ENCODE measurements at regions not wholly inside any gene's neighbourhood (a gene's known extent, or its start where the extent isn't known, plus 50 kb on each side); places are given as distances from the start of the nearest gene placed in this dataset.
"Not testable (repeated sequence)": the region's sequence is repeated elsewhere in the genome, so short reads cannot be mapped to it uniquely, and the experiment has no call there.

DNA sequence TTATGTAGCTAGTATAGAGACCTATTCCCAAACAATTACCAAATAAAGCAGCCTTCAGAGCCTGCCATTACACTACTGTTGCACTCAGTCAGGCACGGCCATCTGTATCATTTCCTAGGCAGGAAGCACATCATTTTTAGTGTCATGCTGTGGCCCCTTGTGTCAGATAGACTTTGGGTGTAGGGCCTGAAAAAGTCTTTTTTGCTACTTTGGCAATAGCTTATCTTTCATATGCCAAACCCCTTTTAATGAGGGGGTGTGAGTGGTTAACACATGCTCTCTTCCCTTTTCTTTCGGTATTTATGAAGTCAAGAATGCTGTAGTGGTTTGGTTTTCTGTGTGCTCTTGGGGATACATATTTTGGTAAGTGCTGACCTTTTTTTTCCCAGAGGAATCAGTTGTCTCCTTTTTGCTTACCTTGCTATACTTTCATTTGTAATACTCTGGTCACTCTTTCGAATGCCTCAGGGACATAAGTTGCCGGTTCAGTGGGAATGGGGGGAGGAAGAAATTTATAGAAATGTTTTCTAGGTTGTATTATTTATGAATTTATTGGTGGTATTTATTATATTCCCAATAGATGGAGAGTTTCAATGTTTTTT, 209.8 kb downstream of the CSNK1G3 start:
- no peak for DNase-seq

DNA sequence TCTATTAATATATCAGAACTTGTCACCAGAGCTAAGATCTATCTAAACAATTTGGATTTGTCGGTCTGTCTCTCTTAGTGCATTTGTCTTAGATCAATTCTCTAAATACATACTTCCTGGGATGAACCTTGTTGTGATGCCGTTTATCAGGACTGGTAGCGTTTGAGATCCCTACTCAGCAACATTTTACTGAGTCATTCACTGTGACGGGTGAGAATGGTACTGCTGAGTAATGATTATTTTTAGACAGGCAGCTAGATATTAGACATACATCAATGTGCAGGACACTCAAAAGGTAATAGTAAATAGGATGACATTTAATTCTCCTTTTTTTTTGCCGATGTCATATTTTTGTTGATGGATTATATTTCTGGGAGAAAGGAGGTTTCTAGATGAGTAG, 209.0 kb downstream of the CSNK1G3 start:
- no peak for DNase-seq

DNA sequence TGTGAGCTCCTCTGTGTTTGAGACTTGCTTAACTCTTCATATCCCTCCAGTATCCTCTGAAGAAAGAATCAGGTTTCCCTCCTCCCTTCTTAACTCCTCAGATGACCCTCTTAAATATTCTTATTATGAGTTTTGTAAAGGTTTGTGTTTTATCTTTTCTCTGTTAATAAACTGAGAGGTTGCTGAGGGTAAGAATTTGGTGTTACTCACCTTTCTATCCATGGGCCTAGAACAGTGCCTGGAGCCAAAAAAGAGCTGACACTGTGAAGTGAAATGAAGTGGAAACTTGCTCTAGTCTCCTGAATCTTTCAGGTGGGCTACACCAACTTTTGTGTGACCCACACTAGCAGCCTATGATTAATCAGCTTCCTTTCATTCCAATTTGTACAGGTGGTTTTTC, 208.4 kb downstream of the CSNK1G3 start:
- DNase-seq, result no peak

DNA sequence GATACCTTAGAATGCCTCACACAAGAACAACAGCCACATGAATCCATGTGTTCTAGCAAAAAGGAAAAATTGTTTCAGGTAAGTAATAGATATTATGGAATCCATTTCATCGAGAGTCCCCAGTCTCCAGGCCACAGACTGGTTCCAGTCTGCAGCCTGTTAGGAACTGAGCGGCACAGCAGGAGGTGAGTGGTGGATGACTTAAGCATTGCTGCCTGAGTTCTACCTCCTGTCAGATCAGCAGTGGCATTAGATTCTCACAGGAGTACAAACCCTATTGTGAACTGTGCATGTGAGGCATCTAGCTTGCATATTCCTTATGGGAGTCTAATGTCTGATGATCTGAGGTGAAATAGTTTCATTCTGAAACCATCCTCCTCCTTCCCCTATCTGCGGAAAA, 207.0 kb downstream of the CSNK1G3 start:
- DNase-seq, result no peak

DNA sequence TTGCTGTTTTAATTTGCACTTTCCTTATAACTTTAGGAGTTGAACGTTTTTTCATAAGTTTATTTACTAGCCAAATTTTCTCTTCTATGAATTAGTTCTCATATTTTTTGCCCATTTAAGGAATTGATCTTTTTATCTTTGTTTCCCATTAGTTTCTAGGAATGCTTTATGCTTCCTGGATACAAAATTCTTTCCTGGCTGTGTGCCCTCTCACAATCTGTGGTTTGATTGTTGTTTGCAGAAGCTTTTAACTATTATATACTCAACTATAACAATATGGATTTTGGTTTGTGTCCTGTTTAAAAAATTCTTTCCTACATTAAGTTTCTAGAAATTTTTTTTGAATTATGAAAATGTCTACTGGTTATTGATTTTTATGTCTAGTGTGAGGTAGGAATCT, 206.3 kb downstream of the CSNK1G3 start:
- no peak for DNase-seq

DNA sequence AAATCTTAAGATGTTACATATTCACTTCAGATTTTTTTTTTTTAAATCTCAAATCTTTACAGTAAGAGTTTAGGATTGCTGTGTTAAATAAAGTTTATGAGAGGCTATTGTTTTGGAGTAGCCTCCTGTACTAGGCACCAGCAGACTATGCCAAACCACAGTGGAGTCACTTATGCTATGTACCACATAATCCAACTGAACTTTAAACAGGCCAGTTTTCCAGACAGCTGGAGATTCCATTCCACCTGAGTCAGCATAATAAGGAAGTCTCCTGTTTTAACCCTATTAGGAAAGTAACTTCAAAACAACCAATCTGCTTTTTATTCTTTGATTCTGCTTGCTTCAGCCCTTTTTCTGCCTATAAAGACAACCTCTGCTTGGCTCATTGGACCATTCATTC, 205.2 kb downstream of the CSNK1G3 start:
- no peak for DNase-seq

DNA sequence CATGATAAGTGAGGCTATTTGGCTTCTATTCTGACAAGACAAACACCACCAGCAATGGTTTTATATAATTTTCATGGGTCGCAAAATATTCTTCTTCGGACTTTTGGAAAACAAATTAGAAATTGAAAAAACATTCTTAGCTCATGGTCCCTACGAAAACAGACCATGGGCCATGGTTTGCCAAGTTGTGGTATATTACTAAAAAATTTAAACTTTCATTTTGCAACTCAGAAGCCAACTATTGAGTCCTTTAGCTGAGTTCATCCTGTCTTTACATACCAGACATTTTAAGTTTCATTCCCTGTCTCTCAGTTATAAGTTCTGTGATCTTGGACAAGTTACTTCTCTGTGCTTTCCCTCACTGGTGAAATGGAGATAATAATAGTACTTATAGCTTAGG, 198.1 kb downstream of the CSNK1G3 start:
- no peak for DNase-seq

DNA sequence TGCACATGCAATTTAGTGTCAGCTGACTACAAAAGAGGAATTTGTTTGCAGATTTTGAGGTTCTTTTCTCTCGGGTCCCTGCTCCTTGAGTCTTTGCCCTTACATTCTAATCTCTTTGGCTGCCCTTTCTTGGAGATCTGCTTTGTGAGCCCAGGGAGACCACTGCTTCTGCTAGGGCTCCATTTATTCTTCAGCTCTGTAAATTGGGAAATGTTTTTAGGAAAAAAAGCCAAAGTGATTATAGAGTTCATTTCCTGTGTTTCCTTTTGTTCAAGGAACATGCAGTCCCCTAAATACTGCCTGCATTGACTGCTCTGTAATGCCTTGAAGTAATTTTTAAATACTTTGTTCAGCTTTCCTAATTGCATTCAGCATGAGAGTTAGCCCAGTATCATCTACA, 197.4 kb downstream of the CSNK1G3 start:
- DNase-seq, result no peak

DNA sequence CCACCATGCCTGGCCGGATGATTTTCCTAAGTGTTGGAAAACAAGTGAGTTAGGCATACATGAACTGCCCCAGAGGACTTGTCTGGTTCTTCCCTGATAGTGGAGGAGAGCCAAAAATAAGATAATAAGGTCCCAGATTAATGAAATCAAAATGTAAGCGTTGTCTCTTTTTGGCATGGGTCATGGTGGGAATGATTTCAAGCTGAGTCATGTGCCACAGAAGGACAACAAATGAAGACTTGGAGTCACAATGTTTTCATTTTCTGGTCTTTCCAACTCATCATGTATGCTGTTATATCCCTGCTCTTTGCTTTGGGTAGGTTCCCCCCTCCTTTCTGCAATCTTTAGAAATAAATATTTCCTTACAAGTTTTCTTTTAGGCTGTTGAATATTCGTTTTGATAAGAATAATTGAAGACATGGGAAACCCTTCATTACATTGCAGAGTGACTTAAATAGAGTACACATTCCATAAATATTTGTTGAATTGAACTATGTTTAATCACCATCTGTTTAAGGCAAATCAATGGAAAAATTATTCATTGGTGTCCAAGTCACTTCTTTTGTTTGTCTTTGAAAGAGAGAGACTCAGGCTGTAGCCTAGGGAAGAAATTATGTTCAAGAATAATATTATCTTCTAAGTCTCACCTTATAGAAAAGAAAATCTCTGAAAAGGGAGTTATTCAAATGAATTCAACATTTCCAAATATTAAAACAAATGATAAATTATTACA, 196.3 kb downstream of the CSNK1G3 start:
- no peak for DNase-seq

DNA sequence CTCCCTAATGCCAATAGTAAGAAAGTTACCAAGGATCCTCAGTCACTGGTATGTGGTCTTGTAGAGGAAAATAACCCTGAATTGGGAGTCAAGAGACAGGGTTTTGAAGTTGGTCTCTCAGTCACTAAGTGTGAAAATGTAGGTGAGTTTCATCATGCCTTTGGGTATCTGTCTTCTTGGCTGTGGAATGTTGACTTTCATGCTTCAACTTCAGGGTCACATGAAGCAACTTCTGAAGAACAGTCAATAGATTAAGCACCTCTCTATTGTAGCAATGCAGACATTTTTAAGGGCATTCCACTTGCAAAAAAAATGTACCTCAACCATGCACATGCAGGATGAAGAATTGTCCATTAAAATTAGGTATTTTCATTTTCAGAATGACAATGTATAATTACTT, 194.6 kb downstream of the CSNK1G3 start:
- no peak for DNase-seq

DNA sequence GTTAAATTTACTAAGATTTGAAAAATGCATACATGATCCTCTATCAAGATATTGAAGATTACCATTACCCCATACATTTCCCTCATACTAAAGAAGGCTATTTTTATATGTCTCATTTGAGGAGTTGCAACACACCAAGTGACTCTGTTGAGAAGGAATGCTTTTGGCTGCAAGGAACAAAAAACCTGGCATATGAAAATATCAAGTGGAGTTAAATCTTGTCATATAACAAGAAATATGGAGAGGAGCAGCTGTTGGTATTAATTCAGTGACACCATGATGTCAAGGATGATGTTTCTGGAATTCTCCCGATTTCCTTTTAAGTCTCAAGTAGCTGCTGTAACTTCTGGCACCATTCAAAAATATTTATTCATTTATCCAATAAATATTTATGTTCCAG, 193.8 kb downstream of the CSNK1G3 start:
- no peak for DNase-seq

DNA sequence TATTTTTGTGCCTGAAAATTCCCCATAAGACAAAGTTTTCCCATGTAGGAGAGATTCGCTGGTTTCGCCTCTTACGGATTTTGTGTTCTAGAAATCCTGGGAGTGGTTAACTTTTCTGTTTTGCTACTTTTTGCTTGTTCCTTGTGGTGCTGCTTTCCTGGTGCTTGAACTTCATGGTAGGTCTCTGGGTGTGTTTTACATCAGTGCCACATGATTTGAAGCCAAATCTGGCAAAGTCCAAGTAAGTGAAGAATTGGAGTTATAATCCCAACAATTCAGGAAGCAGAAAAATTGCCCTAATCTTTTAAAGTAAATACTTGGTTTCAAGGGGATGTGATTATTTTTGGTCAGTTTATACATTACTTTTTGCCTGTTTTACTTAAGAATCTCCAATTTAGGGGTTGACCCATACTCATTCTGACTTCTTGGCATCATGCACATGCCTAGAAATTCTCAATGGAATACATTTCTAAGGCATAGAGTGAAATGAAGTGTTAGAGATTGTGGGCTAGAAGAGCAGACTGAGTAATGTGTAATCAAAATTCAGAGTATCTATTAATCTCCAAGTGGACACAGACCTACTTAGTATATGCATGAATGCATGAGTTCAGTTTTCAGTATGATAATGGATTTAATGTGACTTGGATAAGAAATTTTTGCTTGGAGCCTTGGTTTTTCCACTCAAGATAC, 189.7 kb downstream of the CSNK1G3 start:
- DNase-seq, result no peak

DNA sequence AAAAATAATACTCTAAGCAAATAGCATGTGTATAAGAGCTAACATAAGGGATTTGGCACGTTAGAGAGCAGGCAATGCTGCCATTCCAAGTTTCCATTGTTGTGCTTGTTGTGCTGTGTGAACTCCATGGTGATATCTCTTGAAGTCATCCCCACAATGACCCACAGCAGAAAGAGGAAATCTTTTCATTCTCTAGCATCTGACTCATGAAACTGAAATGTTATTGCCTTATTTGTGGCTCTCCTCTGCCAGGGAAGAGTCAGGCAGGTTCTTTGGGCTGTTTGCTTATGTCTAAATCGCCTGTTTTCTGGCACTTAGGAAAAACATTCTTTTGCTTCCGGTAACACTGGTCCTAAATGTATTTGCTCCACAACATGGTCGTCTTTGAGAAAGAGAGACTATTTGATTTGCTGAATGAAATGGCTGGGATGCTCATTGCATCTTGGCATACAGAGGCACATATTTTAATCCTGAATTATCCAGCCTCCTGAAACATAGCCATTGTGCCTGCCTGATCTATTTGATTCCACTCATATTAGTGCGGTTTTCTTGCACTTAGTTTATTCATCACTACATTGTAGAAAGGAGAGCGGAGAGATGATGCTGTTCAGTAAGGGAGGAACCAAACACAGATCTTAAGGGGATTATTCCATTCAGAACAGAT, 188.8 kb downstream of the CSNK1G3 start:
- DNase-seq, result no peak

DNA sequence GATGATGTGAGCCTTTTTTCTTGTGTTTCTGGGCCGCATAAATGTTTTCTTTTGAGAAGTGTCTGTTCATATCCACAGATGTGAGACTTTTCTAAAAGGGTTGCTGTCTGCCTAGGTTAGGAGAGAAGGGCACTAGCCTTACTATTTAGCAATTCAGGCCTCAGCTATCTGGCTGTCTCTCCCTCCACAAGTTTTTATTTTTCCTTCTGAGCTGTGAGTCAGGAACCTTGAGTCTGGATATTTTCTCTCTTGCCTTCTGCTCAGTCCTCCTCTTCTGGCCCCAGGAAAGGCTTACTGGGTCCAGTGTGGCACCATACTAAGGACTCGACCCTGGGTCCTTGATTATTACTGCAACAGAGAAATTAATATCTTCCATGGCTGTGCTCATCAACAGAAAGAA, 187.6 kb downstream of the CSNK1G3 start:
- no peak for DNase-seq

DNA sequence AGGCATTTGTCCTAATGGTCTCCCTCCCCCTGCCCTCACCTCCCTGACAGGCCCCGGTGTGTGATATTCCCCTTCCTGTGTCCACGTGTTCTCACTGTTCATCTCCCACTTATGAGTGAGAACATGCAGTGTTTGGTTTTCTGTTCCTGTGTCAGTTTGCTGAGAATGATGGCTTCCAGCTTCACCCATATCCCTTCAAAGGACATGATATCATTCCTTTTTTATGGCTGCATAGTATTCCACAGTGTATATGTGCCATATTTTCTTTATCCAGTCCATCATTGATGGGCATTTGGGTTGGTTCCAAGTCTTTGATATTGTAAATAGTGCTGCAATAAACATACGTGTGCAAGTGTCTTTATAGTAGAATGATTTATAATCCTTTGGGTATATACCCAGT, 187.0 kb downstream of the CSNK1G3 start:
- not testable (repeated sequence) for DNase-seq

DNA sequence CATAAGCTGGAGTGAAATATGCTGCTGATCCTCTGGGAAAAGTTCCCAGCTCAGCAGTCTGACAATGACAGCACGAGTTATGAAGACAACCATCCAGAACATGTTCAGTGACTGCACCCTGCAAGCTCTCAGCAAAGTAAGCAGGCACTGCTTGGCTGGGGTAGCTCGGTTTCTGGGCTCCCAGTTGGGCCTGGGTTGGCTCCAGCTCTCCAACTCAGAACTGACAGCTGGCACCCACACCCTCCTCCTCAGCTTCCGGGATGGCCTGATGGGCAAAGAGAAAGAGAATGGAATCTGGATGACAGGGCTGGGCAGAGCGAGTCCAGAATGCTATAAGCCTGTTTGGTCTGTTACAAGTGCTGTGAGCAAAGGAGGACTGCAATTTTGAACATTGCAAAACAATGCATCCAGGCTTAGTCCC, 185.0 kb downstream of the CSNK1G3 start:
- DNase-seq, result no peak

DNA sequence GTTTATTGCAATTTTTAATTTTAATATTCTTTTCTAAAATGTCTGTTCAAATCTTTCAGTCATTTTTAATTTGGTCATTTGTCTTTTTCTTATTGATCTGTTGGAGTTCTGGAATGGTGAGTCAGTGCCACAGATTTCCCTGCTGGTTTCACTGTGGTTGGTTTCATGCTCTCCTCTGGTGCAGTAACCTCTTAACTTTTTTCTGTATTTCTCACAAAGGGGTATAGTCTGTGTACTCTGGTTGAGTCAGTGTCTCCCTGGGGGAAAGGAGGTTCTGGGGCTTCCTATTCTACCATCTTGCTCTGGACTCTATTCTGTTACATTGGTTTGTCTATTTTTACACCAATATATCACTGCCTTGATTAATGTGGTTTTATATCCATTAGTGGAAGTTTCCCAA, 178.8 kb downstream of the CSNK1G3 start:
- no peak for DNase-seq

DNA sequence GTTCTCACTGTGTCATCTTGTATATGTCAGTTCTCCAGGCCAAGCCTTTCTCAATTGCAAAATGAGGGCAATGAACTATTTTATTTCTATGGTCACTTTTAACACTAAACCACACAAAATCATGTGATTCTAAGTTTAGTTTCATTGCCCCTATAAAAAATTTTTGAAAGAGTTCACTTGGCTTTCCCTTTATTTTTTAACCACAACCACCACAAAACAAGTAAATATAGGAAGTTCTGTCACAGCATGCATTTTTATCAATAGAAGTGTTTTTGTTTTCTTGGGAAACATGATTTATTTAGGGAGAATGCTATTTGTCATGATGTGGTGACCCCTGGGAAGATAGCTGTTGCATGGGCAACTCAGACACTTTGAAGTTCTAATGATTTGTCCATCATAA, 169.1 kb downstream of the CSNK1G3 start:
- no peak for DNase-seq

DNA sequence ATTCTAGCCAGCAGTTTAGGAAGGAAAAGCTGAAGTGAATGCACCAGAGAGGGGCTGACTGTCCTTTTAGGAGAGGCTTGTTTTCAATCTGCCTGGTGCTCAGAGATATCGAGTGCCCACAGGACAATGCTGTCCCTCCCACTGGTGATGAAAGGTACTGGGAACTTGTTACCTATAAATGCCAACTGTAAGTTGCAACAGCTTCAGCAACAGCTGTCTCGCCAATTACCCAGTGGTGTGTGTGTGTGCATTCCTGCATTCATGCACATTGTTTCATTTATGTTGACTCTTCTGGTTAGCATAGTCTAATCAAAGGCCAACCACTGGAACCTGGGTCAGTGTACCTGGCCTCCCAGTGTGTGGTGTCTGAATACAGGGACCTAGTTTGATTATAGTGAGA, 161.1 kb downstream of the CSNK1G3 start:
- DNase-seq, result no peak

DNA sequence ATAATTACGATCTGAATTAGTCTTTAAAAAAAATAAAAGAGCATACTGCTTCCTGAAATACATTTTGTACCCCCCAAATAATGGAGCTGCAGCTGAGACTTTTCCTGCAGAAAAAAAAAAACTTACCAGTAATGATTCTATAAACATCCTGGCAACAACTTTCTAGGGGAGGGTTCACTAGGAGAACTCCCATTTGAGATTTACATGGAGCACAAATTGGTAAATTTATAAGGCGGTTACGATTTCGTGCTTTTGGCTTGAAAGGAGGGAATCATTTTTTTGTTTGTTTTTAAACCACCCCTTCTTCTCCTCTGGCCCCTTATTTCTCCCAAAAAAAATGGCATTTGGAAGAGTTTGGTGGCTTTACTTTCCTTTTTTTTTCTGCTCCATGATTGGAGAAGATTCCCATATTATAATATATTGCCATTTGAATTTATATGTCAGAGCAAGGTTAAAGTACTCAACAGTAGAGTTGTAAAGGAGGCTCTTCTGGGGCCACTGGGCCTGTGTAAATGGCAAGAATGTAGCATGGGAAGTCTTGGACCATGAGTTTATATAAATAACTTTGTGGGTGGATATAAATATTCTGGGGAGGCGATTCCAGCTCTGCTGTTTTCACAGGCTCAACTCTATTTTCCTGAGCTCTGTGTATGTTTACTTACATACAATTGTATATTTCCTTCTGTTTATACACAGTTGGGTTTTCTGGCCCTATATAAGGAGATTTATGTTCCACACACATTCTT, 159.9 kb downstream of the CSNK1G3 start:
- no peak for DNase-seq

DNA sequence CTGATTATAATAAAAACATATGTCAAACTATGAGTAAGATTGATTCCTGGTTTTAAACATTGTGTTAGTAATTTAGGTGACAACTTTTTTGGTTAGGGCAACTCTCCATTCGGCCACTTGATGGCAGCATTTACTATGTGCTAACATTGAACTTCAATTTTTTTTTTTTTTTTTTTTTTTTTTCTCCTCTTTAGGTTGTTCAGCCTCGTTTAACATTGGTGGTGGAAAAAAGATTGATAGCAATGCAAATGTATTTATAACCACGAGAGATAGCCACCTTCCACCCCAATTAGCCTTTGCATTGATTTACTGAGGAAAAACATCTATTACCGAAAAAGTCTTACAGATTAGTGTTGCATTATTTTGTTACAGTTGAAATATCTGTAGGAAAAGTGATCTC, 159.1 kb downstream of the CSNK1G3 start:
- peak; percentile 58 for DNase-seq
